SK-N-SH (cell line): ENCODE measurements at regions not wholly inside any gene's neighbourhood (a gene's known extent, or its start where the extent isn't known, plus 50 kb on each side); places are given as distances from the start of the nearest gene placed in this dataset.

Experiments
- CTCF ChIA-PET: fragments of 300-600, 350-600 bp; formaldehyde crosslinking; extraction: SDS; loops from one replicate; lab custom pipeline; 2021; lab: Yijun Ruan, JAX
- POLR2A ChIA-PET: fragments of 350-600 bp; sonication (Branson Sonifier 250); formaldehyde crosslinking; extraction: SDS; loops from one replicate; lab custom pipeline; 2020; ENCODE audit warnings: antibody characterized with exemption, inconsistent platforms; lab: Yijun Ruan, JAX
- DNase-seq: peaks from one replicate; pipeline ENCODE4 v3.0.0; 2012
- H2AFZ ChIP-seq: fragments of 200-600 bp; sonication (generic); 2 replicates; pipeline ENCODE4 v1.8.1; 2016; ENCODE audit warnings: antibody characterized with exemption, mild to moderate bottlenecking, low read depth
- H3F3A ChIP-seq: fragments of 200-600 bp; sonication (generic); replicated peaks from 2 replicates; pipeline ENCODE3; 2016; ENCODE audit warnings: antibody characterized with exemption, mild to moderate bottlenecking; ENCODE audit not compliant: insufficient read depth
- H3K27ac ChIP-seq, 2 experiments: fragments of 200-500 bp in 1 of 2; fragments of 200-600 bp in 1 of 2; sonication (Bioruptor generic) in 1 of 2; sonication (generic), shearing (Covaris generic) in 1 of 2; 2 replicates each; pipeline versions ENCODE4 v1.5.1 to v1.6.1; 2014 to 2016; ENCODE audit warnings: low read depth in 2 of 2, inconsistent platforms in 1 of 2, low read length in 1 of 2, mild to moderate bottlenecking in 1 of 2, mixed read lengths in 1 of 2
- H3K27me3 ChIP-seq: fragments of 200-600 bp; sonication (generic), shearing (Covaris generic); 2 replicates; pipeline ENCODE4 v1.6.1; 2016; ENCODE audit warnings: mixed run types; ENCODE audit not compliant: insufficient read depth
- H3K36me3 ChIP-seq, 2 experiments: fragments of 200-500 bp in 1 of 2; fragments of 200-600 bp in 1 of 2; sonication (Bioruptor generic) in 1 of 2; sonication (generic) in 1 of 2; replicated peaks in 1 of 2; 2 replicates each; pipeline versions ENCODE3 to v1.5.1; 2014 to 2016; ENCODE audit warnings: low read length in 1 of 2, mild to moderate bottlenecking in 1 of 2; ENCODE audit not compliant: insufficient read depth in 2 of 2, control insufficient read depth in 1 of 2
- H3K4me1 ChIP-seq, 2 experiments: fragments of 200-500 bp in 1 of 2; fragments of 200-600 bp in 1 of 2; sonication (Bioruptor generic) in 1 of 2; sonication (generic), shearing (Covaris generic) in 1 of 2; 2 replicates each; pipeline versions ENCODE4 v1.5.1 to v1.6.1; 2014 to 2016; ENCODE audit warnings: low read depth in 1 of 2, low read length in 1 of 2, mixed run types in 1 of 2; ENCODE audit not compliant: insufficient read depth in 2 of 2, control insufficient read depth in 1 of 2
- H3K4me2 ChIP-seq: fragments of 200-600 bp; sonication (generic), shearing (Covaris generic); 2 replicates; pipeline ENCODE4 v1.6.1; 2017; ENCODE audit warnings: mixed run types
- H3K4me3 ChIP-seq, 2 experiments: fragments of 200-500 bp in 1 of 2; fragments of 200-600 bp in 1 of 2; sonication (Bioruptor generic) in 1 of 2; sonication (generic), shearing (Covaris generic) in 1 of 2; 2 replicates each; pipeline versions ENCODE4 v1.5.1 to v1.8.1; 2014 to 2016; ENCODE audit warnings: low read depth in 2 of 2, inconsistent platforms in 1 of 2, low read length in 1 of 2, mild to moderate bottlenecking in 1 of 2, mixed read lengths in 1 of 2, moderate library complexity in 1 of 2
- H3K79me2 ChIP-seq: fragments of 200-600 bp; sonication (generic); 2 replicates; pipeline ENCODE4 v1.8.1; 2017; ENCODE audit warnings: mild to moderate bottlenecking; ENCODE audit not compliant: insufficient read depth
- H3K9ac ChIP-seq: fragments of 200-600 bp; sonication (generic); 2 replicates; pipeline ENCODE4 v1.6.1; 2017; ENCODE audit warnings: mixed run types
- H3K9me2 ChIP-seq: fragments of 200-600 bp; sonication (generic); 2 replicates; pipeline ENCODE4 v1.6.1; 2017; ENCODE audit warnings: mixed run types
- H3K9me3 ChIP-seq: fragments of 200-600 bp; sonication (generic); 2 replicates; pipeline ENCODE4 v1.6.1; 2017; ENCODE audit warnings: mixed run types, mild to moderate bottlenecking, moderate library complexity
- H4K20me1 ChIP-seq: fragments of 200-600 bp; sonication (generic); 2 replicates; pipeline ENCODE4 v1.6.1; 2017; ENCODE audit warnings: mild to moderate bottlenecking, mixed run types; ENCODE audit not compliant: insufficient read depth
- CHD2 ChIP-seq: fragments of 150-350 bp; IDR thresholded peaks from 2 replicates; pipeline ENCODE4 v1.6.1; 2018; ENCODE audit warnings: low read length; ENCODE audit not compliant: partially characterized antibody
- ELF1 ChIP-seq: IDR thresholded peaks from 2 replicates; pipeline ENCODE4 v1.4.0; 2012
- EP300 ChIP-seq, 2 experiments: IDR thresholded peaks; 2 replicates each; pipeline versions ENCODE4 v1.4.0 to v1.6.1; 2012; ENCODE audit warnings: borderline replicate concordance in 1 of 2, low read depth in 1 of 2, low read length in 1 of 2
- EZH2phosphoT487 ChIP-seq: fragments of 200-600 bp; sonication (generic); IDR thresholded peaks from 2 replicates; pipeline ENCODE4 v1.6.1; 2017; ENCODE audit warnings: low read depth, mixed run types, mild to moderate bottlenecking, antibody characterized with exemption, moderate library complexity, borderline replicate concordance
- FOSL2 ChIP-seq: IDR thresholded peaks from 2 replicates; pipeline ENCODE4 v1.4.0; 2012; ENCODE audit warnings: low read depth, mild to moderate bottlenecking, moderate library complexity, borderline replicate concordance
- JUND ChIP-seq: IDR thresholded peaks from 2 replicates; pipeline ENCODE4 v1.4.0; 2012
- MXI1 ChIP-seq: IDR thresholded peaks from 2 replicates; pipeline ENCODE4 v1.6.1; 2012; ENCODE audit warnings: mild to moderate bottlenecking, low read depth, low read length, improper control_type of control experiment
- NRF1 ChIP-seq: IDR thresholded peaks from 2 replicates; pipeline ENCODE4 v1.6.1; 2012; ENCODE audit warnings: low read depth, mild to moderate bottlenecking, low read length
- RCOR1 ChIP-seq: fragments of 150-350 bp; IDR thresholded peaks from 2 replicates; pipeline ENCODE4 v1.6.1; 2017; ENCODE audit warnings: antibody characterized with exemption, low read length
- SMC3 ChIP-seq: IDR thresholded peaks from 2 replicates; pipeline ENCODE4 v1.6.1; 2012; ENCODE audit warnings: low read depth, low read length, improper control_type of control experiment
- WGBS: methylation state at CpG from one replicate; pipeline ENCODE4 v1.1.6; 2017; ENCODE audit warnings: low lambda C conversion rate; 5-methylcytosine and 5-hydroxymethylcytosine counted together
- TF ChIP-seq, protein P1 (sequence below): fragments of 200-600 bp; sonication (generic); IDR thresholded peaks from 2 replicates; pipeline ENCODE4 v1.6.1; 2017; ENCODE audit warnings: antibody characterized with exemption, mild to moderate bottlenecking, moderate library complexity
- TF ChIP-seq, protein P2 (sequence below): fragments of 150-350 bp; IDR thresholded peaks from 2 replicates; pipeline ENCODE4 v1.6.1; 2017; ENCODE audit warnings: antibody characterized with exemption, low read length, low read depth, borderline replicate concordance
- TF ChIP-seq, protein P3 (sequence below): IDR thresholded peaks from 2 replicates; pipeline ENCODE4 v1.4.0; 2012; ENCODE audit warnings: low read depth
- TF ChIP-seq, protein P4 (sequence below): IDR thresholded peaks from 2 replicates; pipeline ENCODE4 v1.6.1; 2012; ENCODE audit warnings: mild to moderate bottlenecking, low read depth, low read length, moderate library complexity
- TF ChIP-seq, protein P5 (sequence below): IDR thresholded peaks from 2 replicates; pipeline ENCODE4 v1.4.0; 2012; ENCODE audit warnings: low read depth, borderline replicate concordance

DNA sequence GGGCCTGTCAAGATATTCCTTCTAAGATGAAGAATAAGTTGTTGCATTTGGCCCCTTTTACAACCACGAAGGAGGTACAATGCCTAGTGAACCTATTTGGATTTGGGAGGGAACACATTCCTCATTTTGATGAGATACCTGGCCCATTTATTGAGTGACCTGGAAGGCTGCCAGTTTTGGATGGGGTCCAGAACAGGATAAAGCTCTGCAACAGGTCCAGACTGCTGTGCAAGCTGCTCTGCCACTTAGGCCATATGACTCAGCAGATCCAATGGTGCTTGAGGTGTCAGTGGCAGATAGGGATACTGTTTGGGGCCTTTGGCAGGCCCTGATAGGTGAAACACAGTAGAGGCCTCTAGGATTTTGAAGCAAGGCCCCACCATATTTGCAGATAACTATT, 704.6 kb downstream of the CCSER2 start (continued):
- TF ChIP-seq, protein P1, sequence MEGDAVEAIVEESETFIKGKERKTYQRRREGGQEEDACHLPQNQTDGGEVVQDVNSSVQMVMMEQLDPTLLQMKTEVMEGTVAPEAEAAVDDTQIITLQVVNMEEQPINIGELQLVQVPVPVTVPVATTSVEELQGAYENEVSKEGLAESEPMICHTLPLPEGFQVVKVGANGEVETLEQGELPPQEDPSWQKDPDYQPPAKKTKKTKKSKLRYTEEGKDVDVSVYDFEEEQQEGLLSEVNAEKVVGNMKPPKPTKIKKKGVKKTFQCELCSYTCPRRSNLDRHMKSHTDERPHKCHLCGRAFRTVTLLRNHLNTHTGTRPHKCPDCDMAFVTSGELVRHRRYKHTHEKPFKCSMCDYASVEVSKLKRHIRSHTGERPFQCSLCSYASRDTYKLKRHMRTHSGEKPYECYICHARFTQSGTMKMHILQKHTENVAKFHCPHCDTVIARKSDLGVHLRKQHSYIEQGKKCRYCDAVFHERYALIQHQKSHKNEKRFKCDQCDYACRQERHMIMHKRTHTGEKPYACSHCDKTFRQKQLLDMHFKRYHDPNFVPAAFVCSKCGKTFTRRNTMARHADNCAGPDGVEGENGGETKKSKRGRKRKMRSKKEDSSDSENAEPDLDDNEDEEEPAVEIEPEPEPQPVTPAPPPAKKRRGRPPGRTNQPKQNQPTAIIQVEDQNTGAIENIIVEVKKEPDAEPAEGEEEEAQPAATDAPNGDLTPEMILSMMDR: no peak
- no peak for TF ChIP-seq ELF1
- no peak for TF ChIP-seq NRF1
- TF ChIP-seq MXI1: no peak
- TF ChIP-seq RCOR1: no peak

DNA sequence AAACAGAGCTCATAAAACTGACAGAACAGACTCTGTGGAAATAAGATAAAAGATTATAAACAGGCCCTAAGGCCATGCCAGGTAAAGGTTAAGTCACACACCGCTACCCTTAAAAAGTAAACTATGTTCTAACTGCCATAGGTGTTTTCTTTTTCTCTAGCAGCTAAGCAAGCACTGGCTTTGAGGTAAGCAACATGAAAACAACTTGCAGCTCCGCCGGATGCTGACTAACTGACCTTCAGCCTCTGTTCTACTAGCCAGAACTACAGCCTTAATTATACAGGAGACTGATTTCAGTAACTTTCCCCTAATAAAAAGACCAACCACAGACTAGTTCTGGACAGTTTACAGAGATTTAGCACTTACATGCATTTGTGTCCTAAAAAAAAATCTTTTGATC, 708.3 kb downstream of the CCSER2 start:
- H3K27me3 ChIP-seq: no peaks in the 10 kb centered on the region
- TF ChIP-seq EP300 (IDR thresholded peaks at IDR 0.05; ENCODE audit: borderline replicate concordance in 1 of 2, low read depth in 1 of 2, low read length in 1 of 2) (no peak), FOSL2 (no peak), EZH2phosphoT487 (no peak), JUND (no peak), SMC3 (no peak)
- TF ChIP-seq, protein P2, sequence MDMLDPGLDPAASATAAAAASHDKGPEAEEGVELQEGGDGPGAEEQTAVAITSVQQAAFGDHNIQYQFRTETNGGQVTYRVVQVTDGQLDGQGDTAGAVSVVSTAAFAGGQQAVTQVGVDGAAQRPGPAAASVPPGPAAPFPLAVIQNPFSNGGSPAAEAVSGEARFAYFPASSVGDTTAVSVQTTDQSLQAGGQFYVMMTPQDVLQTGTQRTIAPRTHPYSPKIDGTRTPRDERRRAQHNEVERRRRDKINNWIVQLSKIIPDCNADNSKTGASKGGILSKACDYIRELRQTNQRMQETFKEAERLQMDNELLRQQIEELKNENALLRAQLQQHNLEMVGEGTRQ: no peak
- TF ChIP-seq, protein P3, sequence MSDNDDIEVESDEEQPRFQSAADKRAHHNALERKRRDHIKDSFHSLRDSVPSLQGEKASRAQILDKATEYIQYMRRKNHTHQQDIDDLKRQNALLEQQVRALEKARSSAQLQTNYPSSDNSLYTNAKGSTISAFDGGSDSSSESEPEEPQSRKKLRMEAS: no peak
- CTCF ChIA-PET: no interaction called here
- H3F3A ChIP-seq: no peaks in the 10 kb centered on the region
- no peak for DNase-seq
- H3K4me2 ChIP-seq: no peak overlapping the region
- no peaks in the 10 kb centered on the region for H3K36me3 ChIP-seq
- WGBS: 30% methylated on average over 3 of the region's 3 CpGs
- H3K79me2 ChIP-seq: no peaks in the 10 kb centered on the region
- POLR2A ChIA-PET: no interaction called here
- H3K4me3 ChIP-seq: no peak overlapping the region
- no peak overlapping the region for H2AFZ ChIP-seq
- H4K20me1 ChIP-seq: no peaks in the 10 kb centered on the region
- H3K9me3 ChIP-seq: 0 out of 2 replicates have a peak, but pooled peaks cover 7% of the 10 kb centered on the region
- no peaks in the 10 kb centered on the region for H3K9me2 ChIP-seq
- no peak overlapping the region for H3K27ac ChIP-seq
- H3K9ac ChIP-seq: no peak overlapping the region
- no peaks in the 10 kb centered on the region for H3K4me1 ChIP-seq

DNA sequence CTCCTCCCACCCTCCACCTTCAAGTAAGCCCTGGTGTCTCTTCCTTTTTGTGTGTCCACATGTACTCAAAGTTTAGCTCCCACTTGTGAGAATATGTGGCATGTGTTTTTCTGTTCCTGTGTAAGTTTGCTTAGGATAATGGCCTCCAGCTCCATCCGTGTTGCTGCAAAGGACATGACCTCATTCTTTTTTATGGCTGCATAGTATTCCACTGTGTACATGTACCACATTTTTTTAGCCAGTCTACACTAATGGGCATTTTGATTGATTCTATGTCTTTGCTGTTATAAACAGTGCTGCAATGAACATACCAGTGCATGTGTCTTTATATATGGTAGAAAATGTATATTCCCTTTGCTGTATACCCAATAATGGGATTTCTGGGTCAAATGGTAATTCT, 710.9 kb downstream of the CCSER2 start:
- ChIA-PET POLR2A (no interaction called here), CTCF (no interaction called here)
- Histone ChIP-seq H2AFZ (no peak overlapping the region), H3K27ac (no peak overlapping the region), H3K9ac (no peak overlapping the region), H3K27me3 (no peaks in the 10 kb centered on the region), H3K36me3 (no peaks in the 10 kb centered on the region), H3K79me2 (no peaks in the 10 kb centered on the region), H3K9me2 (no peaks in the 10 kb centered on the region), H3K4me2 (no peak overlapping the region), H3K9me3 (0 out of 2 replicates have a peak, but pooled peaks cover 7% of the 10 kb centered on the region), H3K4me1 (no peaks in the 10 kb centered on the region), H3F3A (no peaks in the 10 kb centered on the region), H4K20me1 (no peaks in the 10 kb centered on the region), H3K4me3 (no peak overlapping the region)
- 4% methylated on average over 1 of the region's 1 CpG for WGBS
- no peak for DNase-seq
- TF ChIP-seq EP300 (IDR thresholded peaks at IDR 0.05; ENCODE audit: borderline replicate concordance in 1 of 2, low read depth in 1 of 2, low read length in 1 of 2) (no peak), RCOR1 (no peak), CHD2 (no peak)
- TF ChIP-seq, protein P2: no peak
- TF ChIP-seq, protein P4, sequence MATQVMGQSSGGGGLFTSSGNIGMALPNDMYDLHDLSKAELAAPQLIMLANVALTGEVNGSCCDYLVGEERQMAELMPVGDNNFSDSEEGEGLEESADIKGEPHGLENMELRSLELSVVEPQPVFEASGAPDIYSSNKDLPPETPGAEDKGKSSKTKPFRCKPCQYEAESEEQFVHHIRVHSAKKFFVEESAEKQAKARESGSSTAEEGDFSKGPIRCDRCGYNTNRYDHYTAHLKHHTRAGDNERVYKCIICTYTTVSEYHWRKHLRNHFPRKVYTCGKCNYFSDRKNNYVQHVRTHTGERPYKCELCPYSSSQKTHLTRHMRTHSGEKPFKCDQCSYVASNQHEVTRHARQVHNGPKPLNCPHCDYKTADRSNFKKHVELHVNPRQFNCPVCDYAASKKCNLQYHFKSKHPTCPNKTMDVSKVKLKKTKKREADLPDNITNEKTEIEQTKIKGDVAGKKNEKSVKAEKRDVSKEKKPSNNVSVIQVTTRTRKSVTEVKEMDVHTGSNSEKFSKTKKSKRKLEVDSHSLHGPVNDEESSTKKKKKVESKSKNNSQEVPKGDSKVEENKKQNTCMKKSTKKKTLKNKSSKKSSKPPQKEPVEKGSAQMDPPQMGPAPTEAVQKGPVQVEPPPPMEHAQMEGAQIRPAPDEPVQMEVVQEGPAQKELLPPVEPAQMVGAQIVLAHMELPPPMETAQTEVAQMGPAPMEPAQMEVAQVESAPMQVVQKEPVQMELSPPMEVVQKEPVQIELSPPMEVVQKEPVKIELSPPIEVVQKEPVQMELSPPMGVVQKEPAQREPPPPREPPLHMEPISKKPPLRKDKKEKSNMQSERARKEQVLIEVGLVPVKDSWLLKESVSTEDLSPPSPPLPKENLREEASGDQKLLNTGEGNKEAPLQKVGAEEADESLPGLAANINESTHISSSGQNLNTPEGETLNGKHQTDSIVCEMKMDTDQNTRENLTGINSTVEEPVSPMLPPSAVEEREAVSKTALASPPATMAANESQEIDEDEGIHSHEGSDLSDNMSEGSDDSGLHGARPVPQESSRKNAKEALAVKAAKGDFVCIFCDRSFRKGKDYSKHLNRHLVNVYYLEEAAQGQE: no peak
- TF ChIP-seq, protein P5, sequence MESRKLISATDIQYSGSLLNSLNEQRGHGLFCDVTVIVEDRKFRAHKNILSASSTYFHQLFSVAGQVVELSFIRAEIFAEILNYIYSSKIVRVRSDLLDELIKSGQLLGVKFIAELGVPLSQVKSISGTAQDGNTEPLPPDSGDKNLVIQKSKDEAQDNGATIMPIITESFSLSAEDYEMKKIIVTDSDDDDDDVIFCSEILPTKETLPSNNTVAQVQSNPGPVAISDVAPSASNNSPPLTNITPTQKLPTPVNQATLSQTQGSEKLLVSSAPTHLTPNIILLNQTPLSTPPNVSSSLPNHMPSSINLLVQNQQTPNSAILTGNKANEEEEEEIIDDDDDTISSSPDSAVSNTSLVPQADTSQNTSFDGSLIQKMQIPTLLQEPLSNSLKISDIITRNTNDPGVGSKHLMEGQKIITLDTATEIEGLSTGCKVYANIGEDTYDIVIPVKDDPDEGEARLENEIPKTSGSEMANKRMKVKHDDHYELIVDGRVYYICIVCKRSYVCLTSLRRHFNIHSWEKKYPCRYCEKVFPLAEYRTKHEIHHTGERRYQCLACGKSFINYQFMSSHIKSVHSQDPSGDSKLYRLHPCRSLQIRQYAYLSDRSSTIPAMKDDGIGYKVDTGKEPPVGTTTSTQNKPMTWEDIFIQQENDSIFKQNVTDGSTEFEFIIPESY: no peak
